ENCODE measurements at regions not wholly inside any gene's neighbourhood (a gene's known extent, or its start where the extent isn't known, plus 50 kb on each side); places are given as distances from the start of the nearest gene placed in this dataset.

DNA sequence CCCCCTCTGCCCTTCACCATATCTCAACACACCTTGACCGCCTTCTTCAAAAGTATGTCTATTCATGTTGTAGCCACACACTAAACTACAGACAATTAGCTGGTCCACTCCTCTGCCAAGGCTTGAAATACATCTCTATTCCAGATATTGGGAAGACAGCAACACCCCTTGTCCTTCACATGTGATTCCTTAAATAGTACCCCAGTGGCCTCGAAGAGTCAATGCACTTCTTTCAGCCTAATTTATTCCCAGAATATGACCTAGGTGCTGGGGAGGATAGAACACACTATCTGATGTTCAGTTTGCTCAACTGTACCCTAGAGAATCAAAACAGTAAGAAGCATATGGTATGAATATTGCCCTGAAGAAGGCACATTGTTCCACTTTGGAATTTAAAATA, 82.4 kb upstream of the DACH1 start:
- Histone ChIP-seq H3K4me1 (ENCODE audit: insufficient read depth, low read length) (no peaks in the 10 kb centered on the region), H3K4me3 (ENCODE audit: low read length) (no peak overlapping the region), H3K27me3 (ENCODE audit: insufficient read depth, low read length) (no peaks in the 10 kb centered on the region), H3K9me3 (ENCODE audit: low read depth, low read length) (no peaks in the 10 kb centered on the region)

DNA sequence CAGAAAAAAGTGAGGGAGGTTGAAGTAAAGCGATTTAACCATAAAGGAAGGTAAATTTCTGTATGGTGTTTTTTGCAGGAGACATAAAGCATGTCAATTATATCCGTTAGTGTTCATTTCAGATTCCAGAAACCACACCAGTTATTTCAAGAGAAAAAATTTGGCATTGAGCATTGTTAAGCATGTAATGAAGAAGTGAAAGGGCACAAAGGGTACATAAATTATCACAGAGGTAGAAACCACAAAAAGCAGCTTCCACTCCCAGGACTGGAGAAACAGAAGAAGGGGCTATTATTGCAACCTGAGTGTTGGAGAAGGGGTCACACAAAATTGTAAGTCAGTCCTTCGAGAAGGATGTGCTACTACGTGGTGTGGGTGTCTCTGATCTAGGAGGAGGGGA, 72.2 kb upstream of the DACH1 start:
- H3K4me3 ChIP-seq (ENCODE audit: low read length), result no peak overlapping the region

DNA sequence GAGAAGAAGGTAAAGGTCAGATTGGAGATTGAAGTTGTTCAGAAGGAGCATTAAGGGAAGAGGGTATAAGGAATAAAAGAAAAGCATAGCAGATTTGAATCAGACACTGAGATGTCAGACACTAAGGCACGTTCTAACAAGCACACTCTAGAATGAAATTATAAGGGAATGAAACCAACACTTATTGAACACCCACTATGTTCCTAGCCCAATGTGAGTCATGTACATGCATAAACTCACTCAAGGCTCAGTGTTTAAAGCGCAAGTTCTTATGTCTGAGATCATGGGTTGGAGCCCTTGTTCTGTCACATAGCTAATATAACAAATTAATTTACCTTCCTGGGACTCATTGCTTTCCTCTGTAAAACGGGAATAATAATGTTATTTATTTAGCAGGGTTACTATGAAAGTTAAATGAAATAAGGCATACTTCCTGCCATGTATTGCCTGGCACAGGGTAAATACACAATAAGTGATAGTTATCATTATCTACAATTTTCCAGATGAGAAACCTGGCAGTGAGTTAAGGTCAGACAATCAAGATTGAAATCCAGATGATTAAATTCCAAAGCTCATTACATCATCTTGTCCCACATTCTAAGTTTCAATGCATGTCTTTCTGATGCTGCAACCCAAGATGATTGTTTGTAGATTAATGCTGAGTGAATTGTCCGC, 68.3 kb upstream of the DACH1 start:
- H3K9me3 ChIP-seq (ENCODE audit: low read depth, low read length), result no peaks in the 10 kb centered on the region
- H3K4me1 ChIP-seq (ENCODE audit: insufficient read depth, low read length), result no peaks in the 10 kb centered on the region
- H3K27me3 ChIP-seq (ENCODE audit: insufficient read depth, low read length), result no peaks in the 10 kb centered on the region
- H3K4me3 ChIP-seq (ENCODE audit: low read length), result no peak overlapping the region

More for the DNA sequence above, 72.2 kb upstream of the DACH1 start:
- H3K4me1 ChIP-seq (ENCODE audit: insufficient read depth, low read length), result no peaks in the 10 kb centered on the region
- H3K27me3 ChIP-seq (ENCODE audit: insufficient read depth, low read length), result no peaks in the 10 kb centered on the region
- H3K9me3 ChIP-seq (ENCODE audit: low read depth, low read length), result no peaks in the 10 kb centered on the region

DNA sequence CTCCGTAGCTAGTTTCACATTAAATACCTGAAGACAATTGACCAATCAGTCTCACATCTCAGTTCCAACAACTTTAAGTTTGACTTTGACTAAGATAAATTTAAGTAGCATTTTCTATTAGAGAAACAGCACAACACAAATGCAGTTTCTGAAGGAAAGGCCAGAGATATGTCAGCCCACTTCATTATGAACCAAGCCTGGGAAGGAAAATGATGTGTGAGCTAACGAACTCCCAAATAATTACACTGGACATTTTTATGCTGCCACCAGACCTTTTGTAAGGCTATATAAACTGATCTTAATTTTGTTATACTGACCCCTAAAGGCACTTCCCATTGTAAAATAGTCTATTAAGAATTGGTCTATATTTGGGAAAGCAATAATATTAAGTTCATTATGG, 57.9 kb upstream of the DACH1 start:
- Histone ChIP-seq H3K27me3 (ENCODE audit: insufficient read depth, low read length) (no peaks in the 10 kb centered on the region), H3K9me3 (ENCODE audit: low read depth, low read length) (no peaks in the 10 kb centered on the region), H3K4me1 (ENCODE audit: insufficient read depth, low read length) (no peaks in the 10 kb centered on the region), H3K4me3 (ENCODE audit: low read length) (no peak overlapping the region)

DNA sequence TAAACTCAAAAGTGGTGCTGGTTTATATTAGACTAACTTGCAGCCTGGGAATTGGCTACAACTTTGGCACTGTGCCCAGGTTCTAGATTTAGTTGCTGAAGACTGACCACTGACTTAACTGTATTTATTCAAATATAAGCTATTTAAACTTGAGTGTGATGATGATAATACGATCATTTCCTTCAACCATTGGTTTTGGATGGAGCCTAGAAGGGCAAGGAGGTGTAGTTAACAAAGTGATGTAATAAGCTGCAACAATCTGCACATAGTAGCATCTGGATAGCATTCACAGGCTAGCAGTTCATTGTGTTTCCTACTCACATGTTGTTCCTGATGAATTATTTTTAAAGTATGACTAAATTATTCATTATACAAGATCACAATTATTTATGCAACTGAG, 55.2 kb upstream of the DACH1 start:
- Histone ChIP-seq H3K9me3 (ENCODE audit: low read depth, low read length) (no peaks in the 10 kb centered on the region), H3K4me3 (ENCODE audit: low read length) (no peak overlapping the region), H3K27me3 (ENCODE audit: insufficient read depth, low read length) (no peaks in the 10 kb centered on the region), H3K4me1 (ENCODE audit: insufficient read depth, low read length) (no peaks in the 10 kb centered on the region)
